Parathyroid adenoma (tissue), 2 donors: ENCODE measurements at regions not wholly inside any gene's neighbourhood (a gene's known extent, or its start where the extent isn't known, plus 50 kb on each side); places are given as distances from the start of the nearest gene placed in this dataset.

Experiments used
- H2AFZ ChIP-seq: fragments of 300-600 bp; sonication (generic); one replicate; pipeline ENCODE4 v1.7.0; 2017; ENCODE audit warnings: antibody characterized with exemption, mild to moderate bottlenecking
- H3K27ac ChIP-seq: fragments of 300-600 bp; sonication (generic); one replicate; pipeline ENCODE4 v1.7.0; 2017
- H3K27me3 ChIP-seq: fragments of 300-600 bp; sonication (generic); one replicate; pipeline ENCODE4 v1.7.0; 2017; ENCODE audit warnings: low read length; ENCODE audit not compliant: control insufficient read depth, insufficient read depth
- H3K36me3 ChIP-seq: fragments of 300-600 bp; sonication (generic); one replicate; pipeline ENCODE4 v1.7.0; 2017; ENCODE audit warnings: low read length; ENCODE audit not compliant: control insufficient read depth, insufficient read depth
- H3K4me1 ChIP-seq: fragments of 300-600 bp; sonication (generic); one replicate; pipeline ENCODE4 v1.7.0; 2017; ENCODE audit warnings: control low read depth
- H3K4me2 ChIP-seq: fragments of 300-600 bp; sonication (generic); one replicate; pipeline ENCODE4 v1.7.0; 2017; ENCODE audit warnings: low read length
- H3K4me3 ChIP-seq: fragments of 300-600 bp; sonication (generic); one replicate; pipeline ENCODE4 v1.7.0; 2017; ENCODE audit warnings: low read depth, low read length
- H3K79me2 ChIP-seq: fragments of 300-600 bp; sonication (generic); one replicate; pipeline ENCODE4 v1.7.0; 2017; ENCODE audit warnings: control low read depth
- H3K9ac ChIP-seq: fragments of 300-600 bp; sonication (generic); one replicate; pipeline ENCODE4 v1.7.0; 2017; ENCODE audit warnings: mild to moderate bottlenecking
- H3K9me3 ChIP-seq: fragments of 300-600 bp; sonication (generic); one replicate; pipeline ENCODE4 v1.7.0; 2017; ENCODE audit warnings: low read length; ENCODE audit not compliant: control insufficient read depth
- TF ChIP-seq, protein P1 (sequence below): fragments of 300-600 bp; sonication (generic); IDR thresholded peaks from one replicate; pipeline ENCODE4 v1.7.0; 2017; ENCODE audit warnings: antibody characterized with exemption, mild to moderate bottlenecking
- donor health status: primary hyperparathyroidism.

DNA sequence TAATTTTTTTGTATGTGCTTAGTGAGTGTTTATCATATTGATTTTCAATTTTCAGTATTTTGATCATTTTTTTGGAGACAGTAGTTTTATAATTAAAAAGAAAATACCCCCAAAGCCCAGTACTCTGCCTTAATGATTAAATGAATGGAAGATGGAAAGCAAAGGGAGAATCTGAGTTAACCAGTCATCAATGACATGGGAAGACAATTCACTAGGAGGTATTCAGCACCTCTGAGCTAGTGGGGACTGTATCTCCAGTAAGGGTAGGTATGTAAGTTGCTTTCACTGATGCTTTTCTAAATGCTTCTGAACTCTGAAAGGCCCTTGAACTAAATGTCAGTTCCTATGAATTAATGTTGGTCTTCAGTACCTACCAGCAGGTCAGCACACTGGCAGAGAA is 590.4 kb upstream of the DPPA4 start:
- H3K79me2 ChIP-seq = no peaks in the 10 kb centered on the region

GRCh38 chr3:109930582-109930981 is 593.2 kb upstream of the DPPA4 start:
- no peaks in the 10 kb centered on the region for H3K9me3 ChIP-seq
- no peaks in the 10 kb centered on the region for H3K27me3 ChIP-seq
- H3K4me2 ChIP-seq = no peak overlapping the region
- no peak overlapping the region for H3K9ac ChIP-seq
- TF ChIP-seq, protein P1, sequence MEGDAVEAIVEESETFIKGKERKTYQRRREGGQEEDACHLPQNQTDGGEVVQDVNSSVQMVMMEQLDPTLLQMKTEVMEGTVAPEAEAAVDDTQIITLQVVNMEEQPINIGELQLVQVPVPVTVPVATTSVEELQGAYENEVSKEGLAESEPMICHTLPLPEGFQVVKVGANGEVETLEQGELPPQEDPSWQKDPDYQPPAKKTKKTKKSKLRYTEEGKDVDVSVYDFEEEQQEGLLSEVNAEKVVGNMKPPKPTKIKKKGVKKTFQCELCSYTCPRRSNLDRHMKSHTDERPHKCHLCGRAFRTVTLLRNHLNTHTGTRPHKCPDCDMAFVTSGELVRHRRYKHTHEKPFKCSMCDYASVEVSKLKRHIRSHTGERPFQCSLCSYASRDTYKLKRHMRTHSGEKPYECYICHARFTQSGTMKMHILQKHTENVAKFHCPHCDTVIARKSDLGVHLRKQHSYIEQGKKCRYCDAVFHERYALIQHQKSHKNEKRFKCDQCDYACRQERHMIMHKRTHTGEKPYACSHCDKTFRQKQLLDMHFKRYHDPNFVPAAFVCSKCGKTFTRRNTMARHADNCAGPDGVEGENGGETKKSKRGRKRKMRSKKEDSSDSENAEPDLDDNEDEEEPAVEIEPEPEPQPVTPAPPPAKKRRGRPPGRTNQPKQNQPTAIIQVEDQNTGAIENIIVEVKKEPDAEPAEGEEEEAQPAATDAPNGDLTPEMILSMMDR = no peak
- no peaks in the 10 kb centered on the region for H3K36me3 ChIP-seq
- no peak overlapping the region for H3K4me3 ChIP-seq
- no peak overlapping the region for H3K27ac ChIP-seq
- no peaks in the 10 kb centered on the region for H3K79me2 ChIP-seq
- H3K4me1 ChIP-seq = no peaks in the 10 kb centered on the region
- H2AFZ ChIP-seq = no peak overlapping the region

More for the DNA sequence above, 590.4 kb upstream of the DPPA4 start:
- no peak overlapping the region for H3K4me2 ChIP-seq
- H3K36me3 ChIP-seq = no peaks in the 10 kb centered on the region
- H2AFZ ChIP-seq = no peak overlapping the region
- H3K4me3 ChIP-seq = no peak overlapping the region
- H3K27me3 ChIP-seq = no peaks in the 10 kb centered on the region
- TF ChIP-seq, protein P1 = no peak
- no peaks in the 10 kb centered on the region for H3K4me1 ChIP-seq
- H3K27ac ChIP-seq = no peak overlapping the region
- H3K9me3 ChIP-seq = no peaks in the 10 kb centered on the region
- H3K9ac ChIP-seq = no peak overlapping the region

- Histone ChIP-seq H3K27ac (no peak overlapping the region), H3K9ac (no peak overlapping the region), H3K79me2 (no peaks in the 10 kb centered on the region), H2AFZ (no peak overlapping the region), H3K4me2 (no peak overlapping the region), H3K4me3 (no peak overlapping the region), H3K36me3 (no peaks in the 10 kb centered on the region), H3K9me3 (no peaks in the 10 kb centered on the region), H3K4me1 (no peaks in the 10 kb centered on the region), H3K27me3 (no peaks in the 10 kb centered on the region)
- TF ChIP-seq, protein P1 = no peak
Measured at GRCh38 chr3:109933576-109933975, 596.2 kb upstream of the DPPA4 start.

- Histone ChIP-seq H3K9ac (no peak overlapping the region), H2AFZ (no peak overlapping the region), H3K27me3 (no peaks in the 10 kb centered on the region), H3K9me3 (no peaks in the 10 kb centered on the region), H3K4me2 (no peak overlapping the region), H3K4me1 (no peaks in the 10 kb centered on the region), H3K4me3 (no peak overlapping the region), H3K27ac (no peak overlapping the region), H3K36me3 (no peaks in the 10 kb centered on the region), H3K79me2 (no peaks in the 10 kb centered on the region)
- TF ChIP-seq, protein P1 = no peak
Measured at GRCh38 chr3:109939817-109940216, 602.5 kb upstream of the DPPA4 start.

GRCh38 chr3:109943181-109943580 is 605.8 kb upstream of the DPPA4 start:
- TF ChIP-seq, protein P1 = no peak
- no peak overlapping the region for H3K9ac ChIP-seq
- H2AFZ ChIP-seq = no peak overlapping the region
- H3K9me3 ChIP-seq = no peaks in the 10 kb centered on the region
- H3K36me3 ChIP-seq = no peaks in the 10 kb centered on the region
- no peaks in the 10 kb centered on the region for H3K79me2 ChIP-seq
- H3K4me2 ChIP-seq = no peak overlapping the region
- H3K4me3 ChIP-seq = no peak overlapping the region
- H3K4me1 ChIP-seq = no peaks in the 10 kb centered on the region
- H3K27me3 ChIP-seq = no peaks in the 10 kb centered on the region
- no peak overlapping the region for H3K27ac ChIP-seq
